ENCODE measurements at regions not wholly inside any gene's neighbourhood (a gene's known extent, or its start where the extent isn't known, plus 50 kb on each side); places are given as distances from the start of the nearest gene placed in this dataset.

DNA sequence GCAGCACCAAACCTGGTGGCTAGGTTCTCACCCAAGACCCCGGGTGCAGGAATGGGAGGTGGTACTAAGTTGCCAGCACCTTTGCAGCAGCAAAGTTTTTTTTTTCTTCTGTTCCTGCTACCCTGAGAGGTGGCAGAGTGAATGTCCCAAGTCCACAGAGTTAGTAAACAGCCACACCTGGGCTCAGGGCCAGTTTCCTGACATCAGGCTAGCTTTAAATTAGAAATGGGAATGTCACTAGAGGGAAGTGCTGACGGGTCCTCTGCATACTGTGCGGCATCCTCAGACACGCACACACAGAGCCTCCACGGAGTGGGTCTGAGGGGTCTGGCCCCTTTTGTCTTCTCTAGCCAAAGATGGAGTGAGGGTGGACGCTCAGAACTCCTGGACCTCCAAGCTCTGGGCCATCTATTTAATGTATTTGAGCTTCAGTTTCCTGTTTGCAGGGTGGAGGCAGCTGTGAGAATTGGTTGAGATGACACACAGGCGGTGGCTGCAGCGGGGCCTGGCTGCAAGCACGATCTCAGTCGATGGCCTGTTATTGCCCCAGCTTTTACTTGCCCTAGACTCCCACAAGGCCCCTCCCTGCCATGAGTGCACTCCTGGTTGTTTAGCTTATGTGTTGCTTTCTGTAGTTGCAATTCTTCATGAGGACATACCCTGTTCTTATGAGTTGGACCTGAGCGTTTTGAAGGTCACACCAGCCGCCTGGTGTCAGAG, 751.4 kb upstream of the HS6ST1 start:
- DNase-seq (ENCODE audit: low read depth): no peak

DNA sequence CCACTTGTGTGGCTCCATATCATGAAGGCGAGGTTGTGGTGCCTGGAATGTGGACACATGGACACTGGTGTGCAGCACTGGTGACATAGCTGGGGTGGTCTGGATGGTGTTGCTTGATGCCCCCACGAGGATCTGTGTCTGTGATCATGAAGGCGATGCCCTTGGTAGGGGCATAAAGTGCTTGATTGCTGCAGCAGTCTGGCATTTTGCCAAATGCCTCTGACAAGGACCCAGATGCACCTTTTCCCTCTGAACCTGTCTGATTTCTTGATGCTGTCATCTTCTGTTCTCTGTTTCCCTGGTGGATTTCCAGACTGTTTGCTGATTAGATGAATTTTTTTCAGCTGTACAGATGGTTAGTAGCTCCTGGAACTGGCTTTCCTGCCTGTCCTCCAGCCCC, 752.0 kb upstream of the HS6ST1 start:
- no peak for DNase-seq (ENCODE audit: low read depth)

DNA sequence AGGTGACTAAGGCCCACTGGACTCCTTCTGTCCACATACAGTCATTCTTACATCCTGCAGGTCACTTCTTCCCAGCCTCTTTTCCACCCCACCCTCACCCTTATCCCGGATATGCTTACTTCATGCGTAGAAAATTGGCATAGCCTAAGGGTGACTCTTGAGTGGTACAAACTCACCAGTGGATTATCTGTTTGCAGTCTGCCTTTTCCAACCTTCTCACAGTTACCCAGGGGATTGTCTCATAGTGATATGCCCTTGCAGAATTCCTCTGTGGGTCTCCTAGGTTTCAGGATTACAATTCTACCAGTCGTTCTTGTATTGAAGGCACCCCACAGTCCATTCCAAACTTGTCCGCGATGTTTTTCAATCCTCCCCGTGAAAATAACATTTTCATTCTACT, 752.9 kb upstream of the HS6ST1 start:
- no peak for DNase-seq (ENCODE audit: low read depth)

DNA sequence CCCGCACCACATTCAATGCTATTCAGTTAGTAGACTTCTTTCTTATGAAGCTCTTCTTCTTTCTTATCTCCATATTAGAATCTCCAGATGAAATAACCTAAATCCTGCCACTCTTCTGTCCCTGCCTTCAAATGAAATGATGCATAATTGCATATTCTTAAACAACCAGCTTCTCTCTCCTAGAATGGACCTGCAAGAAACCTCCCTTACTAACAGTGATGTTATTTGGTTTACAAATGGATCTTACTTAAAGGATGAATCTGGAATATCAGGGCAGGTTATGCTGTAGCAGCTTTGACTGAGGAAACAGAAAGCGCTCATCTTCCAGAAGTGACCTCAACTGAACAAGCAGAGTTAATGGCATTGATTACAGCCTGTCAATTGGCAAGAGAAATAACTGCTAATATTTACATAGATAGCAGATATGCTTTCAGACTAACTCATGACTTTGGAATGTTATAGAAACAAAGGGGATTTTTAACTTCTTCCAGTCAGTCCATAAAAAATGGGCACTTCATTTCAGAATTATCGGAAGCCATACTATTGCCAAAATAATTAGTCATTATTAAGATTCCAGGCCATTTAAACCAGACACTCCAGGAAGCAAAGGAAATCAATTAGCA, 755.7 kb upstream of the HS6ST1 start:
- no peak for DNase-seq (ENCODE audit: low read depth)

DNA sequence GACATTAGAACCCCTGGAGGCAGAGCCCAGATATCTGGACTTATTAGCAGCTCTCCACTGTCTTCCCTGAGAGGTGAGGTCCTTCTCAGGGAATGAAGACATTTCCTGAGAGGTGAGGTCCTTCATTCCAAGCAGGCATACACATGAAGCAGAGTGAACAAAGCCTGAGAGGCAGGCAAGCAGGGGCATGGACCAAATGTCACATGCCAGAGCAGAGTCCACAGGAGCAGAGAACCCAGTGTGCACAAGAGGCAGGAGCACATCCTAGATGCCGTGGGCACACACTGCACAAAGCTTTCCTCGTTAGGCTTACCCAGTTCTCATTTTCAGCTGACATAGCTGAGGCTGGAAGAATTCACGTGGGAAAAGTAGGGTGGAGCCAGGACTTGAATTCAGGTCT, 759.9 kb upstream of the HS6ST1 start:
- DNase-seq (ENCODE audit: low read depth): no peak

DNA sequence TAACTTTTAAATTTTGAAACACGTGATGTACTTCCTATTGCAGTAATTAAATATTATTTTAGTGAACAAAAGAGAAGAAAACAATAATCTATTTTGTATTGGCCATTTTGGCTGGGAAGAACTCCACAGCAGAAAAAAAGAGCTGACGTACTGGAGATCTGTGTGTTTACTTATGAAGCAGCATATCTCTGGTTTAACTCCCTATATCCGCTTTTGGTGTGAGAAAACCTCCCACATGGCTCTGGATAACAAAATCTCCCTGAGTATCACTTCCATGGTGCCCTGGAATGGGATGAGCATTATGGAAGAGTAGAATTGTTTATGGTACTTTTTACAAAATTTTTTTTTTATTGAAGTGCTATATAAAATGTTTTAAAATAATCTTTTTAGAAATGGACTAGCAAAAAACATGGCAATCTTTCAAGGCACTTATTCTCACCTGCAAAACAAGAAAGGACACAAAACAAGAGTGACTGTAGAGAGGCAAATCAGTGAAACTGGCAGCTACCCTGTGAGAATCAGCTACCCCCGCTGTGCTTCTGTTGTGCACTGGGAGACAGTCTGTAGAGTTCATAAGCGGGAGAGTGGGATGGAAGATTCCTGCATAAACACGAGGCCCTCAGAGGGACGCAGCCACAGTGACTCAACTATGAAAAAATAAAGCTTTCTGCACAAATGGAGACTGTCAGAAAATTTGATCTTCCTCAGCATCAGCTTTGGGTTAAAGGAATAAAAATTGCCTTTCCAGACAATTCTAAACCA, 762.2 kb upstream of the HS6ST1 start:
- no peak for DNase-seq (ENCODE audit: low read depth)

DNA sequence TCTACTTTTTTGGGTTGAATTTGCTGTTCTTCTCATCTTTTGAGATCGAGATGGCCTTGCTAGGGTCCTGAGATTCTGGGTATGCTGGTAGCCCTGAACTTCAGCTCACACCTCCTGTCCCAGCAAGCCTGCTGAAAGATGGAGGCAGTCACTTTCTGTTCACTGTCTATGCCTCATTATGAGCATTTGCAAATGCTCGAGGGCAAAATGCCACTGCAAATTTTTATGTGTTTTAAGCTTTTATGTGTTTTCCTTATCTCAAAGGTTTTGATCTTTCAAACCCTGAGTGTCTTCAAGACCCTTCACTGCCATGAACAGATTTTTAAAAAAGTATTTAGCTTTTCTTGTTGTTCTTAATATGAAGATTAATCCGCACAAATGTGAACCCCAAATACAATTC, 766.7 kb upstream of the HS6ST1 start:
- DNase-seq (ENCODE audit: low read depth): no peak

DNA sequence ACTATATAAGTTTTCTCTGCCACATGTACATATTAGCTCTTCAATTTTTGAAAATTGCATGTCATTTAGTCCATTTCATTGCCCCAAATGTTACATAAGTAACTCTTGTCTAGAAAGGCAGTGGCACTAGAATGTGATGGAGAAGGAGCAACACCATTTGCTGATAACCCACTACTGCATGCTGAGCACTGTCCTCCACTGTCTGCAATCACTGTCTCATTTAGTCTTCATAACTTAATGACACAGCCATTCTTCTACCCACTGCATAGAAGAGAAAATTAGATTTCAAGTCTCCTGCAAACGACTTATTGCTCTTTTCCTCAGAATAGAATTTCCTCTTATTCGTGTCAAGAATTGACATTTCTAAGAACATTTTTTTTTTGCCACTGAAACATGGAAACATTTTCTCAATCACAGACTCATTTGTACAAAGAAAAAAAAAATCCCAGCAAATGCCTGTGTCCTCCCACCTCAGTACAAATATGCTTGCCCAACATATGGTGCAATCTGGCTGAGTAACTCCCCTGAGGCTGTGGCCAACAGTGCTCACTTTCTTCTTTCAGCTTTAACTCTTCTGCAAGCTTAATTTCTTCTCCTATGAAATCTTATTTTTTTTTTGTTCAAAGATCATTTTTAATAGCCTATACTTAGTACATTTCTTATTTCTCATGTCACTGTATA, 768.6 kb upstream of the HS6ST1 start:
- DNase-seq (ENCODE audit: low read depth): no peak

DNA sequence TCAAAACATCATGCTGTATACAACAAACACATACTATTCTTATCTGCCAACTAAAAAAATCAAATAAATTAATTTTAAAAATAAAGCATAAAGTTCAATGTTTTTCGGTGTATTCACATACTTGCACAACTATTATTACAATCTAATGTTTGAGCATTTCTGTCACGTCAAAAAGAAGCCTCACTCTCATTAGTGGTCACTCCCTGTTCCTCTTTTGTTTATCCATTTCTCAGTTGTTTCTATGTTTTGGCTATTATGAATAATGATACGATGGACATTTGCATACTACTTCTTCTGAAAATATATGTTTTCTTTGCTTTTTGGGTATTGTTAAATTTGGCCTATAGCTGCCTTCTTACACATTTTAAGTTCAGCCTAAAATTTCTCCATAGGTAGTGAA, 773.0 kb upstream of the HS6ST1 start:
- DNase-seq (ENCODE audit: low read depth): no peak

DNA sequence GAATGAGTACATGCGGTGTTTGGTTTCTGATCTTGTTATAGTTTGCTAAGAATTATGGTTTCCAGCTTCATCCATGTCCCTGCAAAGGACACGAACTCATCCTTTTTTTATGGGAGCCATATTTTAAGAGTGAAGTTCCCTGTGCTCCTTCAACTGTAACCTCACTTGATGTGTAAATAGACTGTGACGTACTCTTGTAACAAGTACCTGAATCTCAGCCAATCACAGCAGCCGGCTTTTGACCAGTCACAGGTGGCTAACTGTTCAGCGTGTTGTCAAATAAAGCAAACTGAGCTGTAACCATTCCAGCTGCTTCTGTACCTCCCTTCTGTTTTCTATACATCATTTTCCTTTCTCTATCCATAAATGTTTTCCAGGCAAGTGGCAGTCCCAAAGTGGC, 774.3 kb upstream of the HS6ST1 start:
- no peak for DNase-seq (ENCODE audit: low read depth)

DNA sequence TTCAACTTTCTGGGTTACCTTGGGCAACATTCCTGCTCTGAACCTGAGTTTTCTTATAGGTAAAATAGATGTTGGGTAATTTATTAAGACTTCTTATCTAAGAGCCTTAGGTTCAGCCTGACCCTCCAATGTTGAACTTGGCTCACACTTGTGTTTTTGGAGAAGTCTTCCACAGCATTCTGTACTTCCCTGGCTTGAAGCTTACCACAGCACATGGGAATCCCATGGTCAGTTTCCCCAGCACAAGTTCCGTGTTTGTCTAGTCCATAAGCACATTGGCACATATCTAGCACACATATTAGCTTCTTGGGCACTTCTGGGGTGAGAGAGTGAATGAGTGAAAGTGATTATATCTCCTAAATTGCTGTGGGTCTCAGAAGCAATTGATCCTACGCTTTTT, 782.5 kb upstream of the HS6ST1 start:
- DNase-seq (ENCODE audit: low read depth): no peak

DNA sequence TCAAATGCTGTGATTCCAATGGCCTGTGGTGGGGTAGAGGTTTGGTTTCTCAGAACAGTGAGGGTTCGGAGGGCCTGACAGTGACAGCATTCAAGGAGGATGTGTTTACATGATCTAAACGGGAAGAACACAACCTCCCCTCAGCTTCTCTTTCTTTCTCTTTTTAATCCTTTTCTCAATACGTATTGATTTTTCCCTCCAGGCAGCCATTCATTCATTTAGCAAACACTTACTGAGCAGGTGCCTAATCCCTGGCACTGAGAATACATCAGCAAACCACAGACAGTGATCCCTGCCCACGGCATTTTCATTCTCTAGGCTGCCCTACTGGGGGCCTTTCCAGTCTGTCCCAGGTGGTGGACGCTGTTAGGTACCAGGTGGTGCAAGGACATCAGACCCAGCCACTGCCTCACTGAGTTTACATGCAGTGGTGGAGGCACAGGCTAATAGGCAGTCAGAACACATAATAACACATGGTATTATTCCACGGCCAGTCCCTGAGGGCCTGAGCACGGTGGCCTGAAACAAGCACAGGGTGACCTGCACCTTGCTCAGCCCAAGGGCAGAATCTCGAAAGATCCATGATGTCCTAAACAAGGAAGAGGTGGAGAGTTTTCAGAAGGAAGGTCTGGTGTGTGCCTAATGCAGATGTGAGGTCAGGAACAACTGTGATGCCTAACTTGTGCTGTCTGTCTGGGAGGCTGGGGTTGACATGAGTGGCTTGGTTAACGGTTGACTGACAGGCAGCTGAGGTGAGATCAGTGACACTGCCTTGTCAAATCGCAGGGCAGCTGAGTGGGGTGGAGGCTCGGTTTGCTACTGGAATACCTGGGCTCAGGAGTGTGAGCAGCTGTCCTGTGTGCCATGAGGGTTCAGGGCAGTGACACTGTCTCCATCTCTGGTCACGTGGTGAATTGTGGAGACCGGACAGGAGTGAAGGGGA, 785.5 kb upstream of the HS6ST1 start:
- DNase-seq (ENCODE audit: low read depth): no peak

DNA sequence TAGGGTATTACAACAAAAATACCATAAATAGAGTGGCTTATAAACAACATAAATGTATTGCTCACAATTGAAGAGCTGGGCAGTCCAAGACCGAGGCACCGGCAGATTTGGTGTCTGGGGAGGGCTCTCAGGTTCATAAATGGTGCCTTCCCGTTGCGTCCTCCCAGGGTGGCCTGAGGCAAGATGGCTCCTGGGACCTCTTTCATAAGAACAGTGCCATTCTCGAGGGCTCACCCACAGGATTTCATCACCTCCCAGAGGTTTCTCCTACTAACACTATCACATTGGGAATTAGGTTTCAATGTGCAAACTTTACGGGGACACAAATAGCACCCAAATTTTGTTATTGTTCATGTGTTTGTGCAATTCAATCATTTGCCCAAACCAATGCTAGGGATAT, 793.5 kb upstream of the HS6ST1 start:
- DNase-seq (ENCODE audit: low read depth): no peak

DNA sequence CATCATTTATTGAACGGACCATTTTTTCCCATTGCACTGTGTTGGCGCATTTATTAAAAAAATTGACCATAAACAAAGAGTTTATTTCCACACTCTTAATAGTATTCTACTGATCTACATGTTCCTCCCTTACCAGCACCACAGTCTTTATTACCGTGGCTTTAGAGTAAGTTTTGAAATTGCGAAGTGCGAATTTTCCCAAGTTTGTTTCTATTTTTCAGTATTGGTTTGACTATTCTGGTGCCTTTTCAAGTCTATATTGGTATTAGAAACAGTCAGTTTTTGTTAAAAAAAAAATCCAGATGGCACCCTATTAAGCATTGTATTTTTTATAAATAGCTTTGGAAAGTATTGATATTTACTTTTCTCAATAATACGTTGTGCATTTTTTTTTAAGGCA, 795.1 kb upstream of the HS6ST1 start:
- DNase-seq (ENCODE audit: low read depth): no peak

DNA sequence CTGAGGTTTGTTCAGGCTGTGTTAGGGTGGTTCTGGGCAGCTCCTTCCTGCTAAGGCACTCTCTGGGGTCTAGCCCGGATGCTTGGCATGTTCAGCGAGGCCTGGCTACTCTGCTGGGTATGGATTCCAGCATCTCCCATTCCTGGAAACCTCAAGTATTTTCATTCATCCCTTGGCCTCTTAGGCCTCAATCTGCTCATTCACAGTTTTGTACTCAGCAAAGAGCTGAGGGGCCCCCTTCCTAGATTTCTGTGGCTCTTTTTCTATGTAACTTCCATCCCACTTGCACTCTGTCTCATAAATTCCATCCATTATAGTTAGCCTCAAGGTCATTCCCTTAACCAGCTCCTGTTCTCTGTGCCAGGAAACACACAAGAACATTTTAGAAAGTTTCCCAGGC, 798.8 kb upstream of the HS6ST1 start:
- DNase-seq (ENCODE audit: low read depth): no peak

DNA sequence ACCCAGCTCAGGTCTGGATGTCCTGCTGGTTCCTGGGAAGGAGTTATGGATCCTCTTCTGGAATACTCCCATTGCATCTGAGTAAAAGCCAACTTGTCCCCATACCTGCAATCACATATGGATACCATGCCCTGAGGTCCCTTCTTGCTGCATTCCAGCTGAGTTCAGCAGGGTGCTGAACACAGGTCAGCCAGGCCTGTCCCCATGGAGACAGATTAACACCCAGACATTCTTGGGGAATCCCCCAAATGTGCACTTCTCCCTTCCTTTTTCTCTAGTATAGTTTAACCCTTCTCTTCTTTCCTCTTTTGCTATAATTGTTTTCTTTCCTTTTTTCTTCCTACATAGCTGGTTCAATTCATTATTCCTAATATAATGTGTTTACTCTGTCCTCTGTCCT, 799.6 kb upstream of the HS6ST1 start:
- DNase-seq (ENCODE audit: low read depth): no peak

DNA sequence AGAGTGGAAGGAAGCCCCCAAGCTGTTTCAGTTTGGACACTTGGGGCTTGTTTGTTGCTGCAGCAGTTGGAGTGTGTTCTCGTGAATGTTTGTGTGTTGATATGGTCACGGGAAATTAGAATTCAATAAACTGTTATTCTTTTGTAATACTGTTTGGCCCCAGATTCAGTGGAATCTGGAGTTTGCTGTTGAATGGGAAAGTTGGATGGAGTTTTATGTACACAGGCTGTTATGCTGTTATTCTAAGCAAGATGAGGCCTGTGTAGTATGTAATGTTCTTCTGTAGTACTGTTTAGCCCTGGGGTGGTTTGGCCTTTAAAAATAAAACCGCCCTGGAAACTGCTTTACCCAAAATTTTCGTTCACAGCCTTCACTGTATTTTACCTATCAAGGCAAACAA, 810.4 kb upstream of the HS6ST1 start:
- DNase-seq (ENCODE audit: low read depth): no peak

DNA sequence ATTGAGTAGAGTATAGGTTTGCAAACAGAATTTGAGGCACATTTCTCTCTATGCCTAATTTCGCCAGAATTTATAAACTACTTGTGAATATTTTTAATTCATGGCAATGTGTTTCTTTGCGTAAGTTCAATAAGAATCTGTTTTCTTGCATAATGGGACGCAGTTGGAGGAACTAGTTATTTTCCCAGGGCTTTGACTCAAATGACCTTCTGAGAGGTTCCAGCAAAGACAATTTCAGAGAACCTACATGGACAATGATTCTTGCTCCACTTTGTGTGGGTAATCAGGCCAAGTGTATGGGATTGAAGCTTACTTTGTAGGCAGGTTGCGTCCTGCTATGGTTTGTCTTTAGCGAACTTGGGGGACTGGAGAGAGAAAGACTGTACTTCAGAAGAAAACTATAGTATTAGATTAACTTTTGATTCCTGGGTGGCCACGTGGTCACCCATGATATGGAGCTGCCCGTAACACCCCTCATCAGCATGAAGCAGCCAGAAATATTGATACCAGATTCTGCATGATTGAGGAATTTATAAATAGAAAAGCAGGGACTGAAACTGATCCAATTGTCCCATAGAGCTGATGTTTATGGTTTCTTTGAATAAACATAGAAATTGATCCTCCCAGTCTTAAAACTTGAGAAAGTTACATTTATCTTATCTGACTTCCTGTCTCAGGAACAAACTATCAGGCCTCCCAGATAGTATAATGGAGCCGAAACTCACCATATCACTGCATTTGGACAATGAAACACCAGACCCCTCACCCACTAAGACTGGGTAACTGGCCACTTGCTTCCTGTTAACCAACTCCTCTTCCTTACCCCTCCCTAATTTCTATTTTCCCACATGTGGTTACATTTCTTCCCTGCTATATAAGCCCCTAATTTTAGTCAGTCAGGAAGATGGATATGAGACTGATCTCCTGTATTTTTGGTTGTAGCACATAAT, 815.3 kb upstream of the HS6ST1 start:
- DNase-seq (ENCODE audit: low read depth): no peak

DNA sequence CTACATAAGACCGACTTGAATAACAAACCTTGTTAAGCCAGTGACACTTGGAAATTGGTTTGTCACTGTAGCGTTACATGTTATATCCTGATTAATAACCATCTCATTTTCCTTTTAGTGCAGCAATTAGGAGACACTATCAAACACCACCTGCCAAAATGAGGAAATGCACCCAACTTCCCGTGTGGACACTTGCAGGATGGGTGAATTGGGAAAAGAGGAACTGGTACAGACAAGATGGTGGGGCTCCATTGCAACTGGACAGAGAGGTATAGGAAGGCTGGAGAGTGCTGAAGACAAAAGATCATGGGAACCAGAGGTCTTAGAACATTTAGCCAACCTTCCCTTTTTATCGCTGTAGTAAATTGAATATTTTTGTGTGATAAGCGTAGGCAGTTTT, 816.3 kb upstream of the HS6ST1 start:
- DNase-seq (ENCODE audit: low read depth): no peak

DNA sequence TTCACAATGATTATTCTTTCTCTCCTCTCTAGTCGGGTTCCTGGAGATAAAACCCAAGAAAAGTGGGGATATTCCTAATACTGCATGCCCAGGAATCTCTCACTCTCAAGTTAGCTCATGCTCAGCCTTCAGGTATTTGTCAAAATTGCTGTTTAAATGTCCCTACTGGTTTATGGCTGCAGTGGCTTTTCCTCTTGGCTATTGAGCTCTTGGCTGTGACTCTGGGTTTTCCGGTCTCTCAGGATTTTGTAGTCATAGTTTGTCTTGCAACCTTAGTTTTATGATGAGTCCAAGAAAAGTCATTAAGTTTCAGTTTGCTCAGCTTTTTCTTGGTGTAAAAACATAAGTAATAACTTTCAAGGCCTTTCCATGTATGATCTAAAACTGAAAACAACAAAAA, 820.7 kb upstream of the HS6ST1 start:
- DNase-seq (ENCODE audit: low read depth): no peak

DNA sequence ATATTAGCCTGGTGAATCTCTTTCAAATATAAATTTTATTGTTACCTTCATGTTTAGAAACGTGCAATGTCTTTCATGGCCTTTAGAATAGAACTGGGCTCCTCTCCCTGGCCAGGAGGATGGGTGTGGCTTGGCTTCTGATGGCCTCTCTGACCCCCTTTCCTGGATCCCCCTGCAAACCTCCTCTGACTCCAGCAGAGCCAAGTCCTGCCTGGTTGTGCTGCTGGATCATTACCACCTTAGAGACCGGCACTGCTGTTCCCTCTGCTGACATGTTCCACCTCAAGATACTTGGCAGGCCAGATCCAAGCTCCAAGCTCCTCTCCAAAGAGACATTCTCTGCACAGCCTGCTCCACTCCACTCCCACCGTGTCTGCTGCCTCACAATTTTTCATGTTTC, 823.8 kb upstream of the HS6ST1 start:
- DNase-seq (ENCODE audit: low read depth): no peak

All from stimulated activated CD8-positive, alpha-beta memory T cell treated with anti-CD3 and anti-CD28 coated beads, Interleukin-12 subunit alpha, Interleukin-12 subunit beta, amount 100 ng/mL, for 1 hour (primary cell).